NCI-H748 (cell line): ENCODE measurements at regions not wholly inside any gene's neighbourhood (a gene's known extent, or its start where the extent isn't known, plus 50 kb on each side); places are given as distances from the start of the nearest gene placed in this dataset.
"Not testable (repeated sequence)": the region's sequence is repeated elsewhere in the genome, so short reads cannot be mapped to it uniquely, and the experiment has no call there.

Experiments used
- DNase-seq: peaks from one replicate; lab custom pipeline; 2025; ENCODE audit not compliant: unreplicated experiment; lab: John Stamatoyannopoulos, UW

DNA sequence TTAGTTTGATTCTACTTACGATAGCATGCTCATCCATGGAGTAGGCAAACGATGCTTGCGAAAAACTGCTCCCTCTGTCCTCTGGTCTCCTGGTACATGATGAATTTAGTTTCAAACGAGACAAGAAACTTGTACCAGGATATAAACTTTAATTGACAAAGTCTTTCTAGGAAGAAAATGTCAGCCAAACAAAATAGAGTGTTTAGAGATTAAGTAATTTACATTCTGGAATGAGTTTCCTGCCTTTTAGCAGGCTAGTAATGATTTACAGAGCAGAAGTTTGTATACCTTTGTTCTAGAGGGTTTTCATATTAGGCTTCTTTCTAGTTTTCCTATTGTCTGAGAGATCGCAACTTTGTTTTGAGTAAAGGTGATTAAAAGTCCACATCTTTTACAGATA lies 206.9 kb downstream of the RPL10L start:
- DNase-seq: no peak

DNA sequence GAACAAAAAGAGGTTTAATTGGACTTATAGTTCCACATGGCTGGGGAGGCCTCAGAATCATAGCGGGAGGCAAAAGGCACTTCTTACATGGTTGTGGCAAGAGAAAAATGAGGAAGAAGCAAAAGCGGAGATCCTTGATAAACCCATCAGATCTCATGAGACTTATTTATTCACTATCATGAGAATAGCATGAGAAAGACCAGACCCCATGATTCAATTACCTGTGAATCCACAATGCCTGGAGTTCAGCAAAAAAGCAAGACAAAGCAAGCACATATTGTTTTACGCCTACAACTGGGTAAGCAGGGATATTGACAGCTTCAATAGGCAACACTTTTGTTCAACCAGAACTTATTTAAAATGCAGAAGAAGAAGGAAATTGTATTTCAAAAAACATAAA lies 218.2 kb downstream of the RPL10L start:
- no peak for DNase-seq

DNA sequence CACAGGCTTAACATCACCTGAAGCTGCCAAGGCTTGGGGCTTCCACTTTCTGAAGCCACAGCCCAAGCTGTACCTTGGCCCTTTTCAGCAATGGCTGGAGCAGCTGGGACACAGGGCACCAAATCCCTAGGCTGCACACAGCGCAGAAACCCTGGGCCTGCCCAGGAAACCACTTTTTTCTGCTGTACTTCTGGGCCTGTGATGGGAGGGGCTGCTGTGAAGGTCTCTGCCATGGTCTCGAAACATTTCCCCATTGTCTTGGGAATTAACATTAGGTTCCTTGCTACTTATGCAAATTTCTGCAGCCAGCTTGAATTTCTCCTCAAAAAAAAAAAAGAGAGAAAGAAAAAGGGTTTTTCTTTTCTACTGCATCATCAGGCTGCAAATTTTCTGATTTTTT lies 219.1 kb downstream of the RPL10L start:
- no peak for DNase-seq

DNA sequence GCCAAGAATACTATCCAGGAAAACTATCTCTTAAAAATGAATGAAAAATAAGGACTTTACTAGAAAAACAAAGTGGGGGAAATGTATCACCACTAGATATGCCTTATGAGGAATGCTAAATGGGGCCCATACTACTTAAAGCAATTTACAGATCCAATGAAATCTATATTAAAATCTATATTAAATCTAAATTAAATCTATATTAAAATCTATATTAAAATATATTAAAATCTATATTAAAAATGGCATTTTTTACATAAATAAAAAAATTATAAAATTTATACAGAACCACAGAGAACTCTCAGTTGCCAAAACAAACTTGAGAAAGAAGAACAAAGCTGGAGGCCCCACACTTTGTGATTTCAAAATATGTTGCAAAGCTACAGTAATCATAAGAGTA lies 234.5 kb downstream of the RPL10L start:
- DNase-seq: no peak

DNA sequence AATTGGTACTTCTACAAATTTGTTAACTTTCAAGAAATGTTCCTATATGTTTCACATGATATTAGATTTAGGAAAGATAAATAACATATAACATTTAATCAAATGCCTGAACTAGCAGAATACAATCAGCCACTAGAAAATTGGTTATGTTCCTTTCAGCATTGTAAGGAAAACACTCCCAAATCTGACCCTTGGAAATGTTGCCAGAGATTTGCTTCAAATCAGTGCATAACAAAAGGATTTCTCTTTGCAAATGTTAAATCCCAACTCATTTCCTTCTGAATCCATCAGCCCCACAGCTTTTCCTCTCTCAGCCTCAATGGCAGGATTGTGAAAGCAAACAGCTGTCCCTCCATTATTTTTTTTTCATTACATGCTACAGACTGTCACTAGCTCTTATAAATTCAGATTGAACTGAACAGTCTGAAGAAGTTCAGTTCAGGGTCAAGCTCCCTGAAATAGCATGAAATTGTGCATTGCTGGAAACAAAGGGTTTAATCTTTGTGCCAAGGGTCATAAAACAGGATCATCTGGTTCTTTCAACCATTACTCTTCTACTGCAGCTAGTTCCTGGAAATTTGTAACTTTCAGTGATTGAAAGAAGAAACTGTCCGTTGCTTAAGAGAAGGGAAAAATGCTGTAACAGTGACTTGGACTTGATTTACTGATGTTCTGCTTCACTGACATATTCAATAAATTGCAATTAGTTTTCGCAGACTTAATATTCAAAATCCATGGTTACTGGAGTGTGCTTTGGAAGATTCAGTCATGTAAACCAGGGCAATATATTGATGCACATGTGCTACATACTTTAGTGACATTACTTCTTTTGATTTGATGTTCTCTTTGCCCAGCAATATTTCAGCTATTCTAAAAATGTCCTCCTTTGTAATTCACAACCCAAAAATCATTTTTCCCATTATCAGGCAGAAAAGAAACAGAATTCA lies 246.4 kb downstream of the RPL10L start:
- no peak for DNase-seq

DNA sequence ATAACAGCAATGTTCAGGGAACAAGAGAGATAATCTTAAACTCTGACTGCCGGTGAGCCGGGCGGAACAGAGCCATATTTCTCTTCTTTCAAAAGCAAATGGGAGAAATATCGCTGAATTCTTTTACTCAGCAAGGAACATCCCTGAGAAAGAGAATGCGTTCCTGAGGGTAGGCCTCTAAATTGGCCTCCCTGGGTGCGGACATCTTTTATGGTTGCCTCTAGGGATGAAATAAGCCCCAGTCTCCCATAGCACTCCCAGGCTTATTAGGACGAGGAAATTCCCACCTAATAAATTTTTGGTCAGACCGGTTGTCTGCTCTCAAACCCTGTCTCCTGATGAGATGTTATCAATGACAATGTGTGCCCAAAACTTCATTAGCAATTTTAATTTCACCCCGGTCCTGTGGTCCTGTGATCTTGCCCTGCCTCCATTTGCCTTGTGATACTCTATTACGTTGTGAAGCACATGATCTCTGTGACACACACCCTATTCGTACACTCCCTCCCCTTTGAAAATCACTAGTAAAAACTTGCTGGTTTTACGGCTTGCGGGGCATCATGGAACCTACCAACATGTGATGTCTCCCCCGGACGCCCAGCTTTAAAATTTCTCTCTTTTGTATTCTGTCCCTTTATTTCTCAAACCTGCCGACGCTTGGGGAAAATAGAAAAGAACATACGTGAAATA lies 249.4 kb downstream of the RPL10L start:
- not testable (repeated sequence) for DNase-seq

DNA sequence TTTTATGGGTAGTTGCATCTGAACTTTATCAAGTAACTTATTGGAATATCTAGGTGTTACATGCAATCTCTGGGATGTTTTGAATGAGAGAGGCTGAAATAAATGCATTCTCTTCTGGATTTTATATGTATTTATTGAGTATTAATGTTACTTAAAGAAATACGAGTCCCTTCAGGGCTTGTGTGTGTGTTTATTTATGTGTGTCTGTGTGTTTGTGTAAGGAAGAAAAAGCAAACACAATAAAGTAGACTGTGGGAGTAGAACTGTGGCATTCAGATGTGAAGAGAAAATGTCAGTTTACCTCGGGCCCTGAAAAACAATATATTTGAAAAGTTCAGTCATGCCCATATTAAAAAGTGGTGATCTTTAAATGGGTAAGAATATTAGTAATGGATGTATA lies 250.5 kb downstream of the RPL10L start:
- no peak for DNase-seq

DNA sequence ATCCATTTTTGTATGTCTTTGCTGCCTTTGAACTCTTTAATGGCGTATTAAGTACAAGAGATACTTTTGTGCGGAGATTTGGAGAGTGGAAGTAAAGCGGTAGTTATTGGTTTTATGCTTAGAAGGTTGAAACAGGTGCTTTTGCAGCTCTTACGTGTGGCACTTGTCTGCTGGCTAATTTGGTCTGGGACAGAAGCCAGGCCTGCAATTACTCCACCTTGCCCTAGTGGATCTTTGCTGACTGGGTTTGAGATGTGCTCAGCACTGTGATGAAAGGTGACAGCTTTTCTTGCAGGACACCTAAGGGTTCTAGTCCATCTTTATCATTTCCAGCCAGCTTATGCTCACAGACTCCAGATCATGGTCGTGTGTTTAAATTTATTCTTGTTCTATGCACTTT lies 252.5 kb downstream of the RPL10L start:
- DNase-seq: peak; percentile 4

DNA sequence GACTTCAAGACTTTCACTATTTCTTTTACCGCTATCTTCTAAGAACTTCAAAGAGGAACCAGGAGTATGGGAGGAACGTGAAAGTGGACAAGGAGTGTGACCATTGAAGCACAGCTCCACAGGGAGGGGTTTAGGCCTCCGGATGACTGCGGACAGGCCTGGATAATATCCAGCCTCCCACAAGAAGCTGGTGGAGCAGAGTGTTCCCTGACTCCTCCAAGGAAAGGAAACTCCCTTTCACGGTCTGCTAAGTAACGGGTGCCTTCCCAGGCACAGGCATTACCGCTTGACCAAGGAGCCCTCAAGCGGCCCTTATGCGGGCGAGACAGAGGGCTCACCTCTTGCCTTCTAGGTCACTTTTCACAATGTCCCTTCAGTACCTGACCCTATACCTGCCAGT lies 267.0 kb downstream of the RPL10L start:
- no peak for DNase-seq

DNA sequence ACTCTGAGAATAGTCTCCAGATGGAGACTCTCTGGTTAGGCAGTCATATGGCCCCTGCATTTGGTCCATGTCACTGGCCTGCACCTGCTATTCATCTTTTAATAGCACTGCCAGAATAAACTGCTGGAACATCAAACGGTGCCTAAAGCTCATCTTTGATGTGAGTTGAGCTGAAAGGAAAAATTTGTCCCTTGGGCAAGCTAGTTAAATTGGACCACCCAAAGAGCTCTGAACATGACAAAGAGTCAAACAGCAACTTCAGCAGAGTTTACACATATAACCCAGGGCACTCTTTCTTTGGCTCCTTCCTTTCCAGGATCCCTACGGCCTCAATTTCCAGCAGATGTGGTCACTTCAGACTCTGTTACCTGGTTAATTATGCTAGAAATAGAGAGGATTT lies 269.9 kb downstream of the RPL10L start:
- no peak for DNase-seq

DNA sequence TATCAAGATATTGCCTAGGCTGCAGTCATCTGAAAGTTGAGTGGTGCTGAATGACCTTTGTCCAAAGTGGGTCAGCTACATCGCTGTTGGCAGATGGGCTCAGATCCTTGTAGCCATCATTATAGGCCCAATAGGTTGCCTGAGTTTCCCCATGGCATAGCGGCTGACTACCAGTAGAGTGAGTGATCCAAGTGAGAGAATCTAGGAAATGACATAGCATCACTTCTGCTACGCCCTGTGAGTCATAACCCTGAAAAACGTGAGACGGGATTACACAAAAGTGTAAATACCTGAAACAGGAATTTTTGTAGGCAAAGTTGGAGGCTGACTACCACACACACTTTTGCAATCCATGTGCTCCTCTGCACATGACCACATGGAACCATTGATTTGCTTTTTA lies 273.3 kb downstream of the RPL10L start:
- DNase-seq: no peak

DNA sequence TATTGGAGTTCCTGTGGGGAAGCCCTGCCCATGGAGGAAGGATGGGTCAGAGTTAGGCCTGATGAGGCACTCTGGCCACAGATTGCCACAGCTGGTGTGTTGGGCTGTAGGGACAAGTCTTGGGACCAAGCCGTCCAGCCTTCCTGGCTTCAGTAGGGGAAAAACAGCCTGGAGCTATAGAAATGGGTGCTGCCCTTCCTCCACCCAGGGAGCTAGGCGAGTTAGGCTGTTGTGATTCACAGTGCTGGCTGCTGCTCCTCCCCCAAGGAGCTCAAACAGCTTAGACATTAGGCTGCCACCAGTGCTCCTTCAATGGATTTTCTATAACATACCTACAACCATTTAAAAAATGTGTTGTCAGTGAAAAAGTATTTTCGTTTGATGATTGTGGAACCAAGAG lies 274.3 kb downstream of the RPL10L start:
- DNase-seq: no peak

DNA sequence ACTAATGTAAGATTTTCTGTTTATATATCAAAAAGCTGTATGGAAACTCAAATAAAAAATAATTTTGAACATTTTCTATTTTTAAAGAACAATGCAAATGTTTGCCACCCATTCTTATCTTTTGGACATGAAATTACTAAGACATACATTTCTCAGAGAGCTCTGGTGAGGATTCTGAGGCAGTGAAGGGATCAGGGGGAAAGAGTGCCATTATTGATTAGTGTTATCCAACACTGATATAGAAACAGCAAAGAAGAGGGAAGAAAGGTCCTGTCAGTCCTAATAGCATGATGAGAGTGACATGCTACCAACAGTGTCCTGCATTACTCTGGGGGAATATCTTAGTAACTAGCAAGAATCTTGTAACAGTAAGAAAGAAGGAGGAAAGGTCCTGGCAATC lies 282.2 kb downstream of the RPL10L start:
- DNase-seq: no peak

DNA sequence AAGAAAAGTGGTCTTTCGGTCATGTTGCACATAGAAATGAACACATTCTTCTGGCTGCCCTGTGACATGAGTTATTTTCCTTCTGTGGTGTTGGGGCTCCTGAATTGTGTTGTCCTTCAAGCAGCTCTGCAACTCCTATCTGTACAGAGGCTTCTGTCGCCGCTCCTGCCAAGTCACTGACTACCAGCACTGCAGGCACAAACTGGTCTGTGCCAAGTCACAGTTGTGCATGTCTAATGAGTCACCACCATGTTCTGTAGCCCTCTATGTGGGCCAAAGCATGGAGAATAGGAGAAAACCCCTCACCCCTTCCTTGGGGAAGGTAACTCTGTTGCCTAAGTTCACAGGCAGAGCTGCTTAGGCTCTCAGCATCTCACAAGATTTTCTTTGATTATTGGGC lies 283.3 kb downstream of the RPL10L start:
- no peak for DNase-seq

DNA sequence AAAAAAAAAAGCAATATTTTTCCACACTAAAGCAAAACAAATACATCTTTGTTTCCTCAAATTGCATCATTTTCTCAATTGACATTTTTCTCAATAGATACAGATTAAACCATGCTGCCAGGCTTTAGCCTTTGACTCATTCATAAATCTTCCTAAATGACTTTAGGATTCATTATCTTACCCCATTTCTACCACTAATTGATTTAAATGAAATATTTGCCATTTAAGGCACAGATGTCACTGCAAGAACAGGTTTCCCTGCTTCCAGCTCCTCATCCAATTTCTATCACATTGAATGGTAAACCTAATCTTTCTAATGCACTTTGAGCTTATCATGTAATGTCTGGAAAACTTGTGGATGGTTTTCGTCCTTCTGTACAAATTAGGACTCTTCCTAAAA lies 298.7 kb downstream of the RPL10L start:
- DNase-seq: no peak

DNA sequence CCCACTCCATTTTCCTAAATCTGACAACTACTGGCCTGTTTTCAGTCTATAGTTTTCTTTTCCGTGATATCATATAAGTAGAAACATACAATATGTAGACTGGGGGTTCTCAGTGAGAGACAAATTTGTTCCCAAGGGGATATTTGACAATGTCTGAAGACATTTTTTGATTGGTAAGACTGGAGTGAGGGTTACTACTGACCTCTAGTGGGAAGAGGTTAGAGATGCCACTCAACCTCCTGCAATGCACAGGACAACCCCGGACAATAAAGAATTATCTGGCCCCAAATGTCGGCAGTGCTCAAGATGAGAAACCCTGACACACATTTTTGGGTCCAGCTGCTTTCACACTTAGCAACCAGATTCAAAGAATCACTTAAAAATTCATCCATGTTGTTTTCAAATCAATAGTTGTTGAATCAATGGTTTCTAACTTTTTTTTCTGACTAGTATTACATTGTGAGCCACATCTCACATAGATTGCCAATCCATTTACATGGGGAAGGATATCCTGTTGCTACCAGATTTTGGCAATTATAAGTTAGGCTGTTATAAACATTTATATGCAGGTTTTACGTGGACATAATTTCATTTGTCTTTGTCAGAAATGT lies 307.1 kb downstream of the RPL10L start:
- peak; percentile 33 for DNase-seq

DNA sequence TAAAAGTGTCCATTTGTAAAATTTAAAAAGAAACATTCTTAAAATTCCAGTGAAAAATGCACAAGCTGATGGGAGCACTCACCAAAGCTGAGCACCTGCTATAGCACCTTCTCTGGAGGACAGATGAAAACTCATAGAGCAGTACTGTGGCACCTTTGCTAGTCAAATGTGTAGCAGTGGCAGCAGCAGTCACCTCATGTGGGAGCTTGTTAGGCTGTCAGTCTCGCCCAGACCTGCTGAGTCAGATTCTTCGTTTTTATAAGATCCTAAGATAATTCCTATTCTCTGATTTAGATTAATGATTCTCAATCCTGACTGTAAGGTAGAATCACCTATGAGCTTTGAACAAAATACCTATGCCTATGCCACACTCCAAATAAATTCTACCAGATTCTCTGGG lies 325.8 kb downstream of the RPL10L start:
- no peak for DNase-seq

DNA sequence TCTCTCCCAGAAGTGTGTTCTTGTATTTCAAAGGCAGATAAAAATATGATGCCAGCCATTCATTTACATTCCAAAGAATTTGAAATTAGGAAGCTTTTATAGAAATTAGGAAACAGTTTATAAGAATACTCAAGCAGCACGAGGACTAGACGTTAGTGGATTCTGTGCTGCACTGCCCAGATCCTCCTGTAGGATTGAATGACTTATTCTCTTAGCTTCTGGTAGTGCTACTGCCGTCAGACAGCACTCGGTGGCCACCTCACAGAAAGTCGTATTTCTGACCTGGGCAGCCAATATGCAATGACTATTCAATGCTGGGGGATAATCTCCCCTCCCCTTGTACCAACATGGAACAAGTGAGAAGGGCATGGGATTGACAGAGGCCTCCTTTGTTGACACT lies 326.4 kb downstream of the RPL10L start:
- no peak for DNase-seq

DNA sequence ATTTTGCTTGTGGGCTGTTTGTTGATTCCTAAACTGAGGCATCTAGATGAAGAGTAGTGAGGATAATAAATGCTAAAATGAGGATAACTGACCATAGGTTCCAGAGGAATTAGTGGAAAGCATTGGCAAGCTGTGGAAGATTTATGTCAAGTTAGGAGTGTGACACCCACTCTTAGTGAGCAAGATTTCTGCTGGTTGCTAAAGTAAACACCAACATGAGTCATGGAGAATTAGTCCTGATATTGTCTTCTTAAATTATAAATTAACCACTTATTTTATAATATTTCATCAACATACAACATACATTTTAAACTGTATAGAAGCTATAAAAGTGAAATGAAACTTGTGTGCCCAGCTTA lies 328.2 kb downstream of the RPL10L start:
- no peak for DNase-seq

DNA sequence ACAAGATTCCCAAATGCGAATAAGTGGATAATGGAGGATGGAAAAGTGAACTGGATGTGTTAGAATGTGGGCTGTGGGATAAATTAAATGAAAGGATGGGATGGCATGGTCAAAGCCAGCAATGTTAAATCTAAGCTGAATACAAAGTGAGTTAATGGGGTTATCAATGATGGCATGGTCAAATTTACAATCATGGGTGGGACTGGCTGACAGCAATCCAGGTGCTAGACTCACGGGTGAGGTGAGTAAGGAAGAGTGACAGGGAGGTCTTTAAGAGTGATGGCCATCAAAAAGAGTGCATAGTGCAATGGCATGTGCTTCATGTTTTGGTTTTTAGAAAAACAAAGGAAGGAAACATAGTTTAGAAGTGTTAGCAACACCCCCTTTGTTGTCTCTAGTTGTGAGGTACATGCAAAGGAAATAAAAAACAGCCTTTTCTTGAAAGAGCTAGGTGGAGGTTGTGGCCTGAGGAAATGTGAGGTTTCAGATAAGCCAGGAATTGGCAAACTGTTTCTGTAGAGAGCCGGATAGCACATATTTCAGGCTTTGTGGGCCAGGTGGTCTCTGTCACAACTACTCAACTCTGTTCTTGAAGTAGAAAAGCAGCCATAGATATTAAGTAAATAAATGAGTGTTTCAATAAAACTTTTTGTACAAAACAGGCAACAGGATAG lies 328.7 kb downstream of the RPL10L start:
- DNase-seq: no peak

DNA sequence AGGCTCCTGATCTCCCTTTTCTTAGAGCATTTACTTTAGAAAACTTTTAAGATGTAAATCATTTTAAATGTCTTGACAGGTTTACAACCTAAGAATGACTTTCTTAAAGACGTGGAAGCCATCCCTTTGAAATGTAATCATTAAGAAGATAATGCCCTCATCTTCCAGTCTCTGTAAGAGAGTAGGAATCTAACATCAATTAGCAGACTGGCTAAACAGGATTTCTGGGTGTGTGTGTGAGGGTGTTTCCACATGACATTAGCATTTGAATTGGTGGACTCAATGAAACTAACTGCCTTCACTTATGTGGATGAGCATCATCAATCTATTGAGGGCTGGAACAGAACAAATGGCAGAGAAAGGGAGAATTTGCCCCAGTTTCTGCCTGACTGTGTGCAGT lies 329.5 kb downstream of the RPL10L start:
- peak; percentile 17 for DNase-seq

DNA sequence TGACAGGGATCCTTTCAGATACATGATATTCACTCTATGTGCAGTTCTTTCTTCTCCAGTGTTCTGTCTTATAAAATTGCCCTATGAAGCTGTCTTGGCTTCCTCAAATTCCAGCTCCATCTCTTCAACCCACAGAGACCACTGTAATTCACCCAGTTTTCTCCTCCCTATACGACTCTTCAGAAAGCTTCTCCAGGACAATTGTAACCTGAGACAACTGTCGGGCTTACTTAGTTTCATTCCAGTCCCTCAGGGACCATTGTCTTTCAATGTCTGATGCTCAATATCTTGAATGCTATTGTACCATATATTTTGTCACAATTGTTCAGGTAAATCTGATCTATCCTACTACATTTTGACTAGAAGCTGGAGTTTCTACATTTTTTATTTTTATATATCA lies 345.3 kb downstream of the RPL10L start:
- no peak for DNase-seq
